NCI-H2029 (cell line): ENCODE measurements at regions not wholly inside any gene's neighbourhood (a gene's known extent, or its start where the extent isn't known, plus 50 kb on each side); places are given as distances from the start of the nearest gene placed in this dataset.
"Not testable (repeated sequence)": the region's sequence is repeated elsewhere in the genome, so short reads cannot be mapped to it uniquely, and the experiment has no call there.

Experiments
- DNase-seq: peaks from one replicate; lab custom pipeline; 2025; lab: John Stamatoyannopoulos, UW

- DNase-seq = peak; percentile 69
Observed at GRCh38 chr3:28575746-28576613, 227.4 kb upstream of the AZI2 start.

GRCh38 chr3:28576614-28577200 is 228.1 kb upstream of the AZI2 start:
- no peak for DNase-seq

GRCh38 chr3:28577941-28578500 is 229.4 kb upstream of the AZI2 start:
- DNase-seq = no peak

GRCh38 chr3:28586325-28586724 is 237.7 kb upstream of the AZI2 start:
- DNase-seq = no peak

GRCh38 chr3:28587723-28588122 is 239.1 kb upstream of the AZI2 start:
- no peak for DNase-seq

- DNase-seq = peak; percentile 16
Observed at GRCh38 chr3:28590216-28590615, 241.6 kb upstream of the AZI2 start.

GRCh38 chr3:28590860-28591259 is 242.2 kb upstream of the AZI2 start:
- DNase-seq = no peak

- DNase-seq = no peak
Observed at GRCh38 chr3:28595372-28595771, 246.7 kb upstream of the AZI2 start.

GRCh38 chr3:28597452-28597851 is 248.8 kb upstream of the AZI2 start:
- no peak for DNase-seq

- no peak for DNase-seq
Observed at GRCh38 chr3:28598165-28598564, 249.5 kb upstream of the AZI2 start.

GRCh38 chr3:28601291-28601690 is 252.7 kb upstream of the AZI2 start:
- DNase-seq = peak; percentile 40

- no peak for DNase-seq
Observed at GRCh38 chr3:28606283-28606682, 257.7 kb upstream of the AZI2 start.

- peak; percentile 23 for DNase-seq
Observed at GRCh38 chr3:28612232-28612631, 263.6 kb upstream of the AZI2 start.

- no peak for DNase-seq
Observed at GRCh38 chr3:28613511-28614106, 265.0 kb upstream of the AZI2 start.

- no peak for DNase-seq
Observed at GRCh38 chr3:28615071-28615470, 266.4 kb upstream of the AZI2 start.

- no peak for DNase-seq
Observed at GRCh38 chr3:28615971-28616370, 267.3 kb upstream of the AZI2 start.

GRCh38 chr3:28617821-28618220 is 269.2 kb upstream of the AZI2 start:
- no peak for DNase-seq

GRCh38 chr3:28623106-28623505 is 274.5 kb upstream of the AZI2 start:
- no peak for DNase-seq

GRCh38 chr3:28624084-28624483 is 275.5 kb upstream of the AZI2 start:
- no peak for DNase-seq

- not testable (repeated sequence) for DNase-seq
Observed at GRCh38 chr3:28627843-28628242, 279.2 kb upstream of the AZI2 start.

- no peak for DNase-seq
Observed at GRCh38 chr3:28634019-28634418, 285.4 kb upstream of the AZI2 start.

- DNase-seq = no peak
Observed at GRCh38 chr3:28637742-28638141, 289.1 kb upstream of the AZI2 start.

GRCh38 chr3:28645149-28645548 is 296.5 kb upstream of the AZI2 start:
- DNase-seq = no peak
